NCI-H460 (cell line): ENCODE measurements at regions not wholly inside any gene's neighbourhood (a gene's known extent, or its start where the extent isn't known, plus 50 kb on each side); places are given as distances from the start of the nearest gene placed in this dataset.

Source experiments
- DNase-seq: peaks from one replicate; pipeline ENCODE4 v3.0.0-alpha.2; 2016; ENCODE audit warnings: low read depth; ENCODE audit errors: extremely low read depth

GRCh38 chr2:211132573-211132972, 576.2 kb downstream of the CPS1 start:
- no peak for DNase-seq

- no peak for DNase-seq
Observed at GRCh38 chr2:211133766-211134165, 577.4 kb downstream of the CPS1 start.

DNA sequence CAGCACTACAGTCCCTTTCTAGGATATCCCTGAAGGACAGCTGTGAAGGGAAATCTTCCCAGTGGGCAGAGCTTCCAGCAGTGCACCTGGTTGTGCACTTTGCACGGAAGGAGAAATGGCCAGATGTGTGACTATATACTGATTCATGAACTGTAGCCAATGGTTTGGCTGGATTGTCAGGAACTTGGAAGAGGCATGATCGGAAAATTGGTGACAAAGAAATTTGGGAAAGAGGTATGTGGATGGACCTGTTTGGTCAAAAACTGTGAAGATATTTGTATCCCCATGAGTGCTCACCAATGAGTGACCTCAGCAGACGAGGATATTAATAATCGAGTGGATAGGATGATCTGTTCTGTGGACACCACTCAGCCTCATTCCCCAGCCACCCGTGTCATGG, 582.2 kb downstream of the CPS1 start:
- no peak for DNase-seq

GRCh38 chr2:211141646-211142045, 585.2 kb downstream of the CPS1 start:
- no peak for DNase-seq

DNA sequence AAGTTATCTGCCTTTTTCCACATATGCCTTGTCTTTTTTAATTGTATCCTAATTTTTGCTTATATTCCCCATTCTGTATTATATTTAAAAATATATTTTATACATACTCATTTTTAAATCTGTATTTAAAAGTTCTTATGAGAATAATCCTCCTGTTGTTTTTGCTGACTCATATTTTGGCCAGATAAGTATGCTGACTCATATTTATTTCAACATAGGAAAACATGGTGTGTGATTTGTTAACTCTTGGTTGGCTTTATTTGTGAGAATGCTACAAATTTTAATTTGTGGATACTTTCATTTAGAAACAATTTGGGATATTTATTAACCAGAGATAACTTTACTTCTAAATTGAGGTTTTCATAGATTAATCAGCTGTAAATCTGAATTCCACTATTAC, 587.7 kb downstream of the CPS1 start:
- peak; percentile 50 for DNase-seq

- no peak for DNase-seq
Observed at GRCh38 chr2:211144974-211145665, 588.7 kb downstream of the CPS1 start.

DNA sequence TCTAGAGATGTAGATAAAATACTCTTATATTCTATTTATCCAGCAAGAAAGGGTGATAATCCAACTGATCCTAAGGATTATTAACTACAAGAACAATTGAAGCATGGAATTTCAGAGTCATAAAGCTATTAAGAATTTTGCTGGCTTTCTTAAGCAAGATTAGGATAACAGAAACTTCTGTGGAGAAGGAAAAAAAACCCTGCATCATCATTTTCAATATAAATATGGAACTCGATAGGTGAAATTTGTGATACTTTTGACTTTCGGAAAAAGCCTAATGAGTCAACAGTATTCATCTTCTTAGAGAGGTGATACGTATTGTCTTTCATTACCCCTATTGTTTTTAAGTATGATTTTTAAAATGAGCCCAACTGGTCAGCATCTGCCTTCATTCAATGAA, 593.3 kb downstream of the CPS1 start:
- no peak for DNase-seq

GRCh38 chr2:211157211-211157610, 600.8 kb downstream of the CPS1 start:
- no peak for DNase-seq

GRCh38 chr2:211157856-211158463, 601.6 kb downstream of the CPS1 start:
- peak; percentile 77 for DNase-seq

- DNase-seq = no peak
Observed at GRCh38 chr2:211159972-211160371, 603.6 kb downstream of the CPS1 start.

DNA sequence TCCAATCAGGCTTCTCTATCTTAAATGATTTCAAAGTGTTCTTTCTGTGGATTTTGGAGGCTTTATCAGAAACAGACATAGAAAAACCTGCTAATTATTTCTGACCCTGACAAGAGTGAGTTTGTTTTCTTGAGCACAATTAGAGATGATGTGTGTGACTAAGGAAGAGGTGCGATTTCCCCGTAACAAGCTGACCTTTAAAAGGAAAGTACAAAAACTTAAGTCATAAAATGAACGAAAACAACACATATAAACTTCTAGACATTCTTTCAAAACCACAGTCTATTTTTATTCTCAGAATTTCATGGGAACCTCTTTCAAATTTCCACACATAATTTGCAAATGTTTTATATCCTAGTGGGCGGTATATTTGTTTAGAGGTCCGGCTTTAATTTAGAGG, 604.8 kb downstream of the CPS1 start:
- no peak for DNase-seq

DNA sequence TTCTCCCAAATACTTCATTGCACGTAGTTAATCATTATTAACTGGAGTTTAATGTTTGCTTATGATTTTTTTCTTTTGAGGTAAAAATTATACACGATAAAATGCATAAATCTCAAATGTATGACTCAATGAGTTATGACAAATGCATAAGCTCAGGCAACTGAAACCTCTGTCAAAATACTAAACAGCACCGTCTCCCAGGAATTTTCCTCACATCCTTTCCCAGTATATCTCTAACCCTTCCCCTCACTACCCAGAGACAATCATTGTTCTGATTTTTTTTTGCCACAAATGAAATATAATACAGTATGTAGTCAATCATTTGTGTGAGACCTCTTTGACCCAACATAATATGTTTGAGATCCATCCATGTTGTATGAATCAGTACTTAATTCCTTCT, 606.5 kb downstream of the CPS1 start:
- DNase-seq = no peak

DNA sequence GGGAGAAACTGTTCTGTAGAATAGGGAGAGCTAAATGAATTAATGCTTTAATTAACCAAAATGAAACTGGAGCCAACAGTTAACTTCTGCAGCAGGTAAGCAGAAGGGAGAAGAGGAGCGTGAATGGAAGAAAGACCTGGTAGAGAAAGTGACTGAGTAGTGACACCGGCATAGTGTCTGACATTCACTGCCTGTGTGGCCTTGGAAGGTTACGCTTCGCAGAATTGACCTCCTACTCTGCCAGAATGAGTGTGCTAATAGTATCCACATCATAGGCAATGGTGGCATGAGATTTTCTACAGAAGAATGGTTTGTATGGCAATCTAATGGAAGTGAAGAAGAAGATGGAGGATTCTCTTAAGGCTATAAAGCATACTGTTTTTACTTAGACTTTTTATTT, 614.4 kb downstream of the CPS1 start:
- no peak for DNase-seq

DNA sequence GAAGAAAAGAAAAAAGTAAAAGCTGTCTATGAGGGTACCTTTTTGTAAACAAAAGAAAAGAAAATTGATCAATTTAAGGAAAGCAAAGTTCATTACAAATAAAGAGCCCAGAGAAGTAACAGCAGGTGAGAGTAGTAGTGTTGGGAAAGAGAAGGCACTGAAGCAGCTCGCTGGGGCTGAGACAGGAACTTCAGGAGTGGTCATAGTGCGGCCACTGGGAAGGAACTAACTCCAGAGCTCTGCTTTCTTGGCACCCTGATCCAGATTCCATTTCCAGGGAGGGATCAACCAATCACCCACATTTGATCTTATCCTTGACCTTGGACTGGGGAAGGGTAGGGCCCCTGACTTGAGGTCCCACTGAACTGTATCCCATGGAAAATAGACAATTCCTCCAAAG, 617.6 kb downstream of the CPS1 start:
- no peak for DNase-seq

DNA sequence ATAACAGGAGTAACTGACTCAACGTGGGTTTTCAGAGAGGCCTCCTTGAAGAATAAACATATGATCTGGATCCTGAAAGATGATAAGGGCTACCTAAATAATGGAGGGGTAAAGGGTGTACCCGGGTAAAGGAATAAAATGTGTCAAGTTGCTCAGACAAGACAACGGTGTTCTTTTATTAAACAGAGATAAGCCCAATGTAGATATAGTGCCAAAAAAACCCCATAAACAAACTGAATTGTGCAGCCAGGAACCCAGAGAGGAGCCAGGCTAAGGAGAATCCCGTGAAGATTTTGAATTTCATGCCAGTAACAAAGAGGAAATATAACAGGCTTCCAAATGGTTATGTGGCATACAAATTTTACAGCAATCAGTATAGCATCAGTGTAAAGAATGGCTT, 618.2 kb downstream of the CPS1 start:
- DNase-seq = no peak

- no peak for DNase-seq
Observed at GRCh38 chr2:211175956-211176355, 619.6 kb downstream of the CPS1 start.

GRCh38 chr2:211176514-211177141, 620.2 kb downstream of the CPS1 start:
- no peak for DNase-seq

DNA sequence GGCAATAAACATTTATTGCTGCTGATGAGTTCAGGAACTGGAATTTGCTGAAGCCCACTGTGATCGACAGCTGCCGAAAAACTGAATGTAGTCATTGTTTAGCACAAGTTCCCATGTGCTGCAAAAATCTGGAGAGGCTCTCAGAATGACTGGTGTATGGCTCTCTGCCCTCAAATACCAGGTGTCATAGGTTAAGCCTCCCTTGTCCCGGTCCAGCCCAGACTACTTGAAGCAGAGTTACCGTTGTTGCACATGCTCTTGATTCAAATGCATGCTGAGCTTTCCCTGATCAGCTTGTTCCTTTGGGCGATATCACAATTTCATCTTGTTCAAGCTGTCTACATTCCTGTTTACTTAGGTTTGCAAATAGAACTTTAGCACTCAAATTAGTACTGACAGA, 625.2 kb downstream of the CPS1 start:
- DNase-seq = no peak

DNA sequence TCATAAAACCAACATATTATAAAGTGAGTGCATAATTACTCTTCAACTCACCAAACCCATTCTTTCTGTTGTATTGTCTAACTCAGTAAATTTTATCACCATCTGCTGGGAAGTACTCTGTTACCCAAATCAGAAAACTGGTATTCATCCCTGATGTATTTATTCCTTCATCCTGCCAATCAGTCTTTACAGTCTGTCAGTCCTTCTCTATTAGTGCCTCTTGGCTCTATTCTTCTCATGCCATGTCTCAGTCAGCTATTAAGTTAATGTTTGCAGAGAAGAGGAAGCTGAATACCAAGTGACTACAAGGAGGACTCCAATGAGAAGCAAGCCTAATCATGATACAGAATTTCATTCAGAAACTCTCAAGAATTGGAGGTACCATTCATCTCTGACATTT, 631.2 kb downstream of the CPS1 start:
- DNase-seq = no peak

GRCh38 chr2:211203986-211204385, 647.6 kb downstream of the CPS1 start:
- DNase-seq = no peak

GRCh38 chr2:211204456-211204855, 648.1 kb downstream of the CPS1 start:
- no peak for DNase-seq

GRCh38 chr2:211204902-211205301, 648.5 kb downstream of the CPS1 start:
- no peak for DNase-seq
